GM12878 (cell line): ENCODE measurements at regions not wholly inside any gene's neighbourhood (a gene's known extent, or its start where the extent isn't known, plus 50 kb on each side); places are given as distances from the start of the nearest gene placed in this dataset.

ENCODE experiments used
- ATAC-seq: fragments of 200-7000 bp; cut with Tn5 transposase; 3 replicates; pipeline ENCODE4 v1.9.1; 2020; ENCODE audit warnings: mild to moderate bottlenecking, moderate library complexity
- BruUV-seq: library from RNA; stranded (reverse); fragments of 400-500 nt; replicated peaks from 2 replicates; lab custom pipeline; 2021; lab: Mats Ljungman, UMichigan
- CTCF ChIA-PET: fragments of 300-600 bp; sonication (Branson Sonifier 250); formaldehyde crosslinking; extraction: SDS; loops from one replicate; lab custom pipeline; 2021; ENCODE audit warnings: inconsistent platforms; lab: Yijun Ruan, JAX
- POLR2A ChIA-PET: fragments of 350-600 bp; formaldehyde crosslinking; extraction: SDS; loops from one replicate; lab custom pipeline; 2021; ENCODE audit warnings: inconsistent platforms; lab: Charles Lee
- RAD21 ChIA-PET: fragments of 300-600 bp; sonication (Branson Sonifier 250); formaldehyde crosslinking; loops from one replicate; lab custom pipeline; 2023; ENCODE audit warnings: antibody characterized with exemption; ENCODE audit not compliant: unreplicated experiment; lab: Charles Lee
- SMC1A ChIA-PET: fragments of 300-600 bp; sonication (Branson Sonifier 250); formaldehyde crosslinking; loops from one replicate; lab custom pipeline; 2023; ENCODE audit not compliant: unreplicated experiment, uncharacterized antibody; lab: Charles Lee
- DNase-seq: peaks from one replicate; pipeline ENCODE4 v3.0.0-alpha.2; 2011; ENCODE audit warnings: low read depth, low spot score
- FAIRE-seq: peaks from 3 replicates; lab custom pipeline; 2011; peaks lifted over from hg19 to GRCh38; lab: Jason Lieb, UNC
- H2AFZ ChIP-seq: 2 replicates; pipeline ENCODE4 v1.6.0; 2011; ENCODE audit warnings: low read depth, low read length, control low read depth; ENCODE audit not compliant: control insufficient read depth
- H3K27ac ChIP-seq: 2 replicates; pipeline ENCODE4 v1.5.1; 2011; ENCODE audit warnings: control low read depth; ENCODE audit not compliant: control insufficient read depth, insufficient read depth
- H3K27me3 ChIP-seq, 2 experiments: replicated peaks in 1 of 2; 2 replicates each; pipeline versions ENCODE4 v1.6.0 to v1.6.1; 2011; ENCODE audit warnings: low read length in 1 of 2; ENCODE audit not compliant: control insufficient read depth in 2 of 2, insufficient read depth in 2 of 2
- H3K36me3 ChIP-seq, 2 experiments: 2 replicates each; pipeline ENCODE4 v1.5.1; 2011; ENCODE audit warnings: low read length in 1 of 2; ENCODE audit not compliant: control insufficient read depth in 2 of 2, insufficient read depth in 2 of 2
- H3K4me1 ChIP-seq: 2 replicates; pipeline ENCODE4 v1.6.1; 2011; ENCODE audit warnings: mild to moderate bottlenecking, low read length, moderate library complexity, mixed read lengths; ENCODE audit not compliant: control insufficient read depth, insufficient read depth
- H3K4me2 ChIP-seq: 2 replicates; pipeline ENCODE4 v1.6.0; 2011; ENCODE audit warnings: control low read depth; ENCODE audit not compliant: control insufficient read depth, insufficient read depth
- H3K4me3 ChIP-seq: fragments of 200-600 bp; sonication (generic); 2 replicates; pipeline ENCODE4 v1.5.1; 2016
- H3K79me2 ChIP-seq: 2 replicates; pipeline ENCODE4 v1.6.0; 2011; ENCODE audit warnings: low read length; ENCODE audit not compliant: control insufficient read depth, insufficient read depth
- H3K9ac ChIP-seq: 2 replicates; pipeline ENCODE4 v1.8.0; 2011; ENCODE audit warnings: low read length, control low read depth, mixed read lengths; ENCODE audit not compliant: control insufficient read depth, insufficient read depth
- H3K9me3 ChIP-seq: replicated peaks from 3 replicates; pipeline ENCODE4 v1.5.1; 2011; ENCODE audit warnings: mild to moderate bottlenecking, low read length; ENCODE audit not compliant: control insufficient read depth, insufficient read depth
- H4K20me1 ChIP-seq: 2 replicates; pipeline ENCODE4 v1.6.0; 2011; ENCODE audit not compliant: control insufficient read depth, insufficient read depth
- BMI1 ChIP-seq: fragments of 450-650 bp; IDR thresholded peaks from 2 replicates; pipeline ENCODE4 v1.6.1; 2016; ENCODE audit warnings: mild to moderate bottlenecking, moderate library complexity, borderline replicate concordance
- CREM ChIP-seq: IDR thresholded peaks from 2 replicates; pipeline ENCODE4 v1.6.1; 2014; ENCODE audit warnings: antibody characterized with exemption, low read depth
- ESRRA ChIP-seq: IDR thresholded peaks from 2 replicates; pipeline ENCODE4 v1.6.1; 2012; ENCODE audit warnings: mild to moderate bottlenecking, low read length, improper control_type of control experiment
- IKZF1 ChIP-seq: fragments of 450-650 bp; conservative IDR thresholded peaks from 2 replicates; pipeline ENCODE4 v1.6.1; 2017; ENCODE audit warnings: antibody characterized with exemption, mild to moderate bottlenecking
- IRF4 ChIP-seq: IDR thresholded peaks from 2 replicates; pipeline ENCODE4 v1.6.1; 2011; ENCODE audit warnings: low read depth, low read length
- MEF2A ChIP-seq: IDR thresholded peaks from 2 replicates; pipeline ENCODE4 v1.6.1; 2011; ENCODE audit warnings: low read depth, mild to moderate bottlenecking, low read length, moderate library complexity; ENCODE audit not compliant: insufficient read depth
- MTA3 ChIP-seq: IDR thresholded peaks from 2 replicates; pipeline ENCODE4 v1.6.1; 2012; ENCODE audit warnings: low read length, inconsistent platforms, borderline replicate concordance
- MYB ChIP-seq: fragments of 150-350 bp; IDR thresholded peaks from 2 replicates; pipeline ENCODE4 v1.6.1; 2014; ENCODE audit warnings: mild to moderate bottlenecking, low read depth, low read length, borderline replicate concordance
- NR2C2 ChIP-seq: IDR thresholded peaks from 2 replicates; pipeline ENCODE4 v1.6.1; 2011; ENCODE audit warnings: borderline replicate concordance, low read depth; ENCODE audit not compliant: control insufficient read depth, insufficient read length
- NR2F1 ChIP-seq: fragments of 450-650 bp; conservative IDR thresholded peaks from 2 replicates; pipeline ENCODE4 v1.6.1; 2017; ENCODE audit warnings: mild to moderate bottlenecking
- POLR2AphosphoS2 ChIP-seq: IDR thresholded peaks from 2 replicates; pipeline ENCODE4 v1.6.1; 2011; ENCODE audit warnings: low read depth, mild to moderate bottlenecking, low read length, improper control_type of control experiment, moderate library complexity
- REST ChIP-seq: IDR thresholded peaks from 2 replicates; pipeline ENCODE4 v1.6.1; 2012; ENCODE audit warnings: mild to moderate bottlenecking, low read depth, low read length
- RUNX3 ChIP-seq: IDR thresholded peaks from 2 replicates; pipeline ENCODE4 v1.6.1; 2012; ENCODE audit warnings: low read length, inconsistent platforms
- STAT3 ChIP-seq: IDR thresholded peaks from 2 replicates; pipeline ENCODE4 v1.6.1; 2011; ENCODE audit warnings: low read depth, low read length, improper control_type of control experiment
- SUZ12 ChIP-seq: fragments of 200-600 bp; sonication (generic); IDR thresholded peaks from one replicate; pipeline ENCODE4 v1.6.1; 2018; ENCODE audit warnings: antibody characterized with exemption, mild to moderate bottlenecking; ENCODE audit not compliant: unreplicated experiment
- TCF12 ChIP-seq: IDR thresholded peaks from 2 replicates; pipeline ENCODE4 v1.6.1; 2011; ENCODE audit warnings: low read depth, mild to moderate bottlenecking, low read length
- WGBS: methylation state at CpG from one replicate; pipeline ENCODE4 v1.1.6; 2016; ENCODE audit warnings: low lambda C conversion rate; ENCODE audit not compliant: insufficient replicate concordance, insufficient coverage; ENCODE audit errors: missing lambda C conversion rate; 5-methylcytosine and 5-hydroxymethylcytosine counted together
- in situ Hi-C: fragments of 300-500 bp; cut with MboI; formaldehyde crosslinking; loops from 9 replicates; pipeline ENCODE4 v1.14.3; 2018; ENCODE audit warnings: mixed read lengths
- intact Hi-C: fragments of 100-400 bp; cut with micrococcal nuclease; formaldehyde crosslinking; loops from one replicate; pipeline ENCODE4 v1.14.2; 2022; ENCODE audit not compliant: unreplicated experiment
- TF ChIP-seq, protein P1 (sequence below): fragments of 450-650 bp; IDR thresholded peaks from 2 replicates; pipeline ENCODE4 v1.6.1; 2018; ENCODE audit warnings: mild to moderate bottlenecking, low read depth, moderate library complexity; ENCODE audit not compliant: partially characterized antibody
- TF ChIP-seq, protein P2 (sequence below): IDR thresholded peaks from 2 replicates; pipeline ENCODE4 v1.6.1; 2011; ENCODE audit warnings: mild to moderate bottlenecking, low read depth, low read length, moderate library complexity; ENCODE audit not compliant: insufficient replicate concordance

- TF ChIP-seq, protein P1, sequence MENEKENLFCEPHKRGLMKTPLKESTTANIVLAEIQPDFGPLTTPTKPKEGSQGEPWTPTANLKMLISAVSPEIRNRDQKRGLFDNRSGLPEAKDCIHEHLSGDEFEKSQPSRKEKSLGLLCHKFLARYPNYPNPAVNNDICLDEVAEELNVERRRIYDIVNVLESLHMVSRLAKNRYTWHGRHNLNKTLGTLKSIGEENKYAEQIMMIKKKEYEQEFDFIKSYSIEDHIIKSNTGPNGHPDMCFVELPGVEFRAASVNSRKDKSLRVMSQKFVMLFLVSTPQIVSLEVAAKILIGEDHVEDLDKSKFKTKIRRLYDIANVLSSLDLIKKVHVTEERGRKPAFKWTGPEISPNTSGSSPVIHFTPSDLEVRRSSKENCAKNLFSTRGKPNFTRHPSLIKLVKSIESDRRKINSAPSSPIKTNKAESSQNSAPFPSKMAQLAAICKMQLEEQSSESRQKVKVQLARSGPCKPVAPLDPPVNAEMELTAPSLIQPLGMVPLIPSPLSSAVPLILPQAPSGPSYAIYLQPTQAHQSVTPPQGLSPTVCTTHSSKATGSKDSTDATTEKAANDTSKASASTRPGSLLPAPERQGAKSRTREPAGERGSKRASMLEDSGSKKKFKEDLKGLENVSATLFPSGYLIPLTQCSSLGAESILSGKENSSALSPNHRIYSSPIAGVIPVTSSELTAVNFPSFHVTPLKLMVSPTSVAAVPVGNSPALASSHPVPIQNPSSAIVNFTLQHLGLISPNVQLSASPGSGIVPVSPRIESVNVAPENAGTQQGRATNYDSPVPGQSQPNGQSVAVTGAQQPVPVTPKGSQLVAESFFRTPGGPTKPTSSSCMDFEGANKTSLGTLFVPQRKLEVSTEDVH: no peak
- no peak for TF ChIP-seq STAT3
- TF ChIP-seq CREM: no peak
- no peak for TF ChIP-seq ESRRA
- TF ChIP-seq SUZ12: no peak
These were observed 257.3 kb upstream of the NT5E start (continued) for GRCh38 chr6:85192596-85192995.

GRCh38 chr6:85192186-85192585, 257.7 kb upstream of the NT5E start:
- ChIA-PET SMC1A (no interaction called here), RAD21 (no interaction called here), CTCF (interaction anchor here (0.7 kb wide), 1 partner anchor 35 kb away, joined by 3 read pairs; no protein-coding TSS in a partner anchor), POLR2A (no interaction called here)
- FAIRE-seq (no peak), ATAC-seq (no peak), DNase-seq (no peak)
- Histone ChIP-seq H3K27ac (no peak overlapping the region), H3K4me3 (no peak overlapping the region), H3K79me2 (no peaks in the 10 kb centered on the region), H3K4me2 (no peak overlapping the region), H4K20me1 (no peaks in the 10 kb centered on the region), H3K4me1 (no peaks in the 10 kb centered on the region), H3K9me3 (no peaks in the 10 kb centered on the region), H3K36me3 (no peaks in the 10 kb centered on the region), H3K9ac (no peak overlapping the region), H2AFZ (no peak overlapping the region), H3K27me3 (no peaks in the 10 kb centered on the region)
- no peak for TF ChIP-seq MEF2A
- TF ChIP-seq REST: no peak
- no peak for TF ChIP-seq NR2C2
- no peak for TF ChIP-seq IRF4
- TF ChIP-seq IKZF1: no peak
- TF ChIP-seq POLR2AphosphoS2: no peak
- no peak for TF ChIP-seq MTA3
- TF ChIP-seq, protein P2, sequence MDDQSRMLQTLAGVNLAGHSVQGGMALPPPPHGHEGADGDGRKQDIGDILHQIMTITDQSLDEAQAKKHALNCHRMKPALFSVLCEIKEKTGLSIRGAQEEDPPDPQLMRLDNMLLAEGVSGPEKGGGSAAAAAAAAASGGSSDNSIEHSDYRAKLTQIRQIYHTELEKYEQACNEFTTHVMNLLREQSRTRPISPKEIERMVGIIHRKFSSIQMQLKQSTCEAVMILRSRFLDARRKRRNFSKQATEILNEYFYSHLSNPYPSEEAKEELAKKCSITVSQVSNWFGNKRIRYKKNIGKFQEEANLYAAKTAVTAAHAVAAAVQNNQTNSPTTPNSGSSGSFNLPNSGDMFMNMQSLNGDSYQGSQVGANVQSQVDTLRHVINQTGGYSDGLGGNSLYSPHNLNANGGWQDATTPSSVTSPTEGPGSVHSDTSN: no peak
- TF ChIP-seq RUNX3: no peak
- no peak for TF ChIP-seq TCF12
- TF ChIP-seq MYB: no peak
- TF ChIP-seq BMI1: no peak
- no peak for TF ChIP-seq NR2F1
- BruUV-seq: no TSS peak
- in situ Hi-C loops: no loop called here
- intact Hi-C loops: no loop called here
- WGBS: 6% methylated on average over 1 of the region's 1 CpG
